GM12874 (cell line): ENCODE measurements at regions not wholly inside any gene's neighbourhood (a gene's known extent, or its start where the extent isn't known, plus 50 kb on each side); places are given as distances from the start of the nearest gene placed in this dataset.

Experiments used
- TF ChIP-seq, protein P1 (sequence below): IDR thresholded peaks from 2 replicates; pipeline ENCODE4 v1.5.1; 2011; ENCODE audit warnings: low read depth, mild to moderate bottlenecking, control low read depth, low read length, moderate library complexity; ENCODE audit not compliant: insufficient read depth

DNA sequence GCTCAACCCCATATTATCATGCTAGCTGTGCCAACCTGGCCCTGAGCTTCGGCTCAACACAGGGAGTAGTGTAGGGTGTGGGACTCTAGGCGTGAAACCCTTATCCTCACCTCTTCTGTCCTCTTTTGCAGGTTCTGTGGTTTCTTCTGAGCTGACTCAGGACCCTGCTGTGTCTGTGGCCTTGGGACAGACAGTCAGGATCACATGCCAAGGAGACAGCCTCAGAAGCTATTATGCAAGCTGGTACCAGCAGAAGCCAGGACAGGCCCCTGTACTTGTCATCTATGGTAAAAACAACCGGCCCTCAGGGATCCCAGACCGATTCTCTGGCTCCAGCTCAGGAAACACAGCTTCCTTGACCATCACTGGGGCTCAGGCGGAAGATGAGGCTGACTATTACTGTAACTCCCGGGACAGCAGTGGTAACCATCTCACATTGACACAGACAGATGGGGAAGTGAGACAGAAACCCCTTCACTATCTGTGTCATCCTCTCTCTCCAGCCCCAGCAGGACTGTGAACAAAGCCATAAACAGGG lies 76.4 kb downstream of the GGTLC2 start:
- TF ChIP-seq, protein P1, sequence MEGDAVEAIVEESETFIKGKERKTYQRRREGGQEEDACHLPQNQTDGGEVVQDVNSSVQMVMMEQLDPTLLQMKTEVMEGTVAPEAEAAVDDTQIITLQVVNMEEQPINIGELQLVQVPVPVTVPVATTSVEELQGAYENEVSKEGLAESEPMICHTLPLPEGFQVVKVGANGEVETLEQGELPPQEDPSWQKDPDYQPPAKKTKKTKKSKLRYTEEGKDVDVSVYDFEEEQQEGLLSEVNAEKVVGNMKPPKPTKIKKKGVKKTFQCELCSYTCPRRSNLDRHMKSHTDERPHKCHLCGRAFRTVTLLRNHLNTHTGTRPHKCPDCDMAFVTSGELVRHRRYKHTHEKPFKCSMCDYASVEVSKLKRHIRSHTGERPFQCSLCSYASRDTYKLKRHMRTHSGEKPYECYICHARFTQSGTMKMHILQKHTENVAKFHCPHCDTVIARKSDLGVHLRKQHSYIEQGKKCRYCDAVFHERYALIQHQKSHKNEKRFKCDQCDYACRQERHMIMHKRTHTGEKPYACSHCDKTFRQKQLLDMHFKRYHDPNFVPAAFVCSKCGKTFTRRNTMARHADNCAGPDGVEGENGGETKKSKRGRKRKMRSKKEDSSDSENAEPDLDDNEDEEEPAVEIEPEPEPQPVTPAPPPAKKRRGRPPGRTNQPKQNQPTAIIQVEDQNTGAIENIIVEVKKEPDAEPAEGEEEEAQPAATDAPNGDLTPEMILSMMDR = no peak

DNA sequence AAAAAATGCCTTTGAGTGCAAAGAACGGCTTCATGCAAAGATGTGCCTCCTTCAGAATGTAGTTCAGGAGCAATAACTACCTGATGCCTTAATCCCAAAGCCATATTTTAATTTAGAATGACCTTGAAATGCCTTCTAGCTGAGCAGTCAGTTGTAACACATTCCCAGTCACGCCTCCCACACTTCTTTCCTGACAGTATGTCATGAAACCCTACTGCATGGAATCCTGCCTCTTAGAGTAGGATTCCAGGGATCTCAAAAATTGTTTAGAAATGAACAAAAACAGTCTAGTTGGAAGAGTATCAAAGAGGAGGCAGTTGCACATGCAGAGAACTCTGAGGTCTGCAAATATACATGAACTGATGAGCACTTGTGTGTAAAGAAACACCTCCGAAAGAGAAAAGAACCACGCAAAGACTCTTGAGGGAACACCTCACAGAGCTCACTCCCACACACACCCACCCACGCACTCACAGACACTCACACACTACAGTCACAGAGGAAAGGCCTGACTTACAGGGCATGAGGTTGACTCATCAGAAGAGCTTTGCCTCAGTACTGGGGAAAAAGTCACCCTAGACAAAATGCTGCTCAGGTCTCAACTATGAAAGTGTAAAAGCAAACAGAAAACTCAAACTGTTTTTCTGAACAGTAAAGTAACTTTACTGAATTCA lies 77.4 kb downstream of the GGTLC2 start:
- TF ChIP-seq, protein P1 = no peak

DNA sequence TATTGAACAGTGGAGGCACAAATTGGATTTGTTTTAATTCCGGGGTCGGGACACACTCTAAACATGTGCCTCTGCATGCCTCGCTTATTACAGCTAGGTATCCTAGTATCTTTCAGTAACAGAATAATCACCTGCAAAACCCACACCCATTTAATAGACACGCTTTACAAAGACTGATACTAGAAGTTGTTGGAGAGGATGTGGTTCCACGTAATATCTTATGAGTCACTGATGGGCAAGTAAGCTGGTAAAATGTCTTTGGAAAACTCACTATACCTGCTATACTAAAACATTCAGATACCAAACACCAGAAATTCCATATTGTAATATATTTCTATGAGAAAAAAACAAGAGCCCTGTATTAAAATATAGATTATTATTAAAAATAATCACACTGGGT lies 84.0 kb downstream of the GGTLC2 start:
- TF ChIP-seq, protein P1 = no peak

DNA sequence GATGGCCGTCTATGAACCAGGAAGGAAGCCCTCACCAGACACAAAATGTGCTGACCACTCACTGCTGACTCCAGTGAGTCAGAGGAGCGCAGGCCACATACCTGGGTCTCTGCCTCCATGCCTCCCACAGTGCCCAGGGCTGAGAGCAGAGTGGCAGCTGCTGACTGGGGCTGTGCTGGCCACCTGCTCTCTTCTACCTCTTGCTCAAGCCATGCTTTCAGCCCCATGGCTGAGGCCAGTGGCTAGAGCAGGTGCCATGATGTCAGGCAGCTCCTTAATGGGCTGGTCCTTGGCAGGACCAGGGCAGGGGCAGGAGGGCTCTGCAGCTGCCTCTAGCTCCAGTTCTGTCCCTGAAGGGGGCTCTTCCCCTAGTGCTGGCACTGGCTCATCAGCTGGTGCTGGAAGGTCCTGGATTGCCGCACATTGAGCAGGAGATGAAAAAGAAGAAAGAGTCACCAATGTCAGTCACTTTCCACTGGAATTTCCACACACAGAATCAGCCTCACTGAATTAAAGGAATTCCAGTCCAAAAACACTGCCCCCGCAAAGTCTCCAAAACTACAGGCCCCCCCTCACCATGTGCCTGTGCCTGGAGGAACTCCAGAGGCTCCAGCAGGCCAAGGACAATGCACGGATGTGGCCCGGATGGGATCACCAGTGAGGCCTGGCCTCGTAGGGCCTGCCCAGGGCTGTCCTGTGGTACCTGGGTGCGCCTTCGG lies 86.4 kb downstream of the GGTLC2 start:
- TF ChIP-seq, protein P1 = no peak

DNA sequence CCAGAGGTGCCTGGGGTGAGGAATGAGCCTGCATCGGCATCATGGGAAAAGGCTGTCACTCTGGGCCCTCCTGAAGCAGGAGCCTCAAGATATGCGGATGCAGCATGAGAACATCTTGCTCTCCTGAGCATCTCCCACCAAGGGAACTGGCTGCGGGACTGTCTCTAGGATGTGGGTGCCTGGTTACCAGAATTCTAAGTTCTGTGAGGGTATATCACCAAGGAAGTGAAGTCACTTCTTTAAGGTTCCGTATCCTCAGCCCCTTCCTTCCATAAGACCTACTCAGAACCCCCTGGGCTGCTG lies 86.9 kb downstream of the GGTLC2 start:
- TF ChIP-seq, protein P1 = no peak

DNA sequence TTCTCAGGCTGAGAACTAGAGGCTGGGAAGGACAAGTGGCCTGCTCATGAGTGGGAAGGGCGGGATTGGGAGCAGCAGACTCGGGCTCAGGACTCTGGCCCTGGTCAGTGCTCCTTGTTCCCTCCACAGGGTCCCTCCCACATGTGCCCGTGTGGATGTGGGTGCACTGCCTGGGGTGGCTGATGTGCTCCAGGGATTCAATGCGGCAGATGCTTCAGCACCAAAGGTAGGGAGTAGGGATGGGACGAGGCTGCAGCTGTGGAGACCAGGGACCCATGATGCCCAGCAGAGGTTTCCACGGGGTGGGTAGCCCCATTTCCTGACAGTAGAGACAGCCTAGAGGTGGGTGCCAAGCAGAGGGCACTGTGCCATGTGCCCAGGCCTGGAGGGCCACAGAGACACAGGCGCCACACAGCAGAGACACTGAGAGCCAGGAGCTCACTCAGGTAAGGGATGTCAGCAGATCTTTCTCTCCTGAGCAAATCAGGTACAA lies 89.5 kb downstream of the GGTLC2 start:
- TF ChIP-seq, protein P1 = no peak

DNA sequence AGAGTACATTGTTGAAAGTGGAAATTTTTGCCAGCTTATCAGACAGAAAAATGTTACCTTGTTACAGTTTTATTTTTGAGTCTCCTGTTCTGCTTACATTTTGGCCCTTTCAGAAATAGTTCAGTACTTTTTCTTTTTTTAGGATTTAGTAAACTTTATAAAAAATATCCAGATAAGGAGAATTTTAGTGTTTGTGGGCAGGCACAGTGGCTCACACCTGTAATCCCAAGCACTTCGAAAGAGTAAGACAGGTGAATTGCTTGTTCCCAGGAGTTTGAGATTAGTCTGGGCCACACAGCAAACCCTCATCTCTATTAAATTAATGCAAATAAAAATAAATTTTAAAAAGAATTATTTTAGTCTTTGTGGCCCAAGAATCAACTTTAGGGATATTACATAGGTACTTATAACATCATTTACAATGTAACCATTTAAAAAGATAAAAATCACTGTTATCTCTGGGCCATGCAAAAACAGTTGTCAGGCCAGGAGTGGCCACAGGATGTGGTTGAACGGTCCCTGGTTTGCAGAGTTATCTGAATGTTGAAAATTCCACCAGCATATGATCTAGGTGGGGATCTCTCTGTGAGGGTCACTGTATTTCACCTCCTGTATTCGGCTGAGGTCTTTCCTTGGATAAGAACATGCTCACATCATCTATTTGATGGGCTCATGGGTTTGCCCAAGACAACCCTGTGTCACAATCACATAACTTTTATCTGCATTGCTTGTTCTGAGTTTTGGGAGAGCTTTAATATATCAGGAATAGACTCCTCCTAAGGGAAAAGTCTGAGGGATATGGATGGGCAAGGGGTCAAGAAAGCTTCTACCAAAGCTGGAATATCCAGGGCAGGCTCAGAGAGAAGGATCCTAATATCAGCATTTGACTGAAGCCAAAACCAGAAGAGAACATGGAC lies 91.5 kb downstream of the GGTLC2 start:
- TF ChIP-seq, protein P1 = no peak
